ENCODE measurements at regions not wholly inside any gene's neighbourhood (a gene's known extent, or its start where the extent isn't known, plus 50 kb on each side); places are given as distances from the start of the nearest gene placed in this dataset.
"Not testable (repeated sequence)": the region's sequence is repeated elsewhere in the genome, so short reads cannot be mapped to it uniquely, and the experiment has no call there.

DNA sequence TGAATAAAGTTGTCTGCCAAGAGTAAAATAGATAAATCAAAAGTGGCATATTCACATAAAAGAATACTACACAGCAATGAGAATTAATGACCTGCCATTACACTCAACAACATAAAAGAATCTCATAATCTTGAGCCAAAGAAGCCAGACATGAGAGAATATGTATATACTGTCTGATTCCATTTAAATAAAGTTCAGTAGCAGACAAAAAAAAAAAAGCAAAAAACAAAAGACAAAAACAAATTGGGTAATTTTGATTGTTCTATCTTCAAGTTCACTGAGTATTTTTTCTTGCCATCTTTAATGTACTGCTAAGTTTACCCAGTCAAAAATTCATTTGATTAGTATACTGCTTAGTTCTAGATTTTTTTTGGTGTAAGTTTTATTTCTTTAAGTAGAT lies 87.9 kb upstream of the TRPC7 start:
- no peak overlapping the region for H3K9ac ChIP-seq
- no peaks in the 10 kb centered on the region for H3K27me3 ChIP-seq (replicated peaks; ENCODE audit: insufficient read depth)
- TF ChIP-seq EZH2phosphoT487 (IDR thresholded peaks at IDR 0.05; ENCODE audit: insufficient read depth, low read depth) (no peak), EZH2 (IDR thresholded peaks at IDR 0.05; ENCODE audit: insufficient read depth, poor library complexity, severe bottlenecking) (no peak)
- no peaks in the 10 kb centered on the region for H3K4me1 ChIP-seq (ENCODE audit: insufficient read depth)
- no peak overlapping the region for H3K4me3 ChIP-seq
- H3K27ac ChIP-seq, result no peak overlapping the region
- no peaks in the 10 kb centered on the region for H3K36me3 ChIP-seq (ENCODE audit: low read depth)
- no peak overlapping the region for H2AFZ ChIP-seq
- no peaks in the 10 kb centered on the region; the same call in 1 of the 2 replicates for H3K9me2 ChIP-seq (ENCODE audit: insufficient read depth)
- DNase-seq, result no peak
- no peaks in the 10 kb centered on the region for H4K20me1 ChIP-seq (ENCODE audit: insufficient read depth)
- no peak overlapping the region for H3K4me2 ChIP-seq (ENCODE audit: unreplicated experiment)
- H3K9me3 ChIP-seq (ENCODE audit: low read depth), result no peaks in the 10 kb centered on the region
- H3F3A ChIP-seq (ENCODE audit: insufficient read depth), result no peaks in the 10 kb centered on the region
- H3K79me2 ChIP-seq (ENCODE audit: insufficient read depth), result no peaks in the 10 kb centered on the region
- in situ Hi-C loops (cut with MboI), result no loop called here

DNA sequence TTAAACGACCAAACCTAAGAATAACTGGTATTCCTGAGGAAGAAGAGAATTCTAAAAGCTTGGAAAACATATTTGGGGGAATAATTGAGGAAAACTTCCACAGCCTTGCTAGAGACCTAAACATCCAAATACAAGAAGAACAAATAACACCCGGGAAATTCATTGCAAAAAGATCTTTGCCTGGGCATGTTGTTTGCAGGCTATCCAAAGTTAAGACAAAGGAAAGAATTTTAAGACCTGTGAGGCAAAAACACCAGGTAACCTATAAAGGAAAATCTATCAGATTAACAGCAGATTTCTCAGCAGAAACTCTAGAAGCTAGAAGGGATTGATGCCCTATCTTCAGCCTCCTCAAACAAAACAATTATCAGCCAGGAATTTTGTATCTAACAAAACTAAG lies 82.2 kb upstream of the TRPC7 start:
- H3K27ac ChIP-seq; H3F3A ChIP-seq (ENCODE audit: insufficient read depth); H3K4me2 ChIP-seq (ENCODE audit: unreplicated experiment); H3K27me3 ChIP-seq (replicated peaks; ENCODE audit: insufficient read depth); H2AFZ ChIP-seq; H3K36me3 ChIP-seq (ENCODE audit: low read depth); H3K9me2 ChIP-seq (ENCODE audit: insufficient read depth); H3K9ac ChIP-seq; H3K4me3 ChIP-seq; H3K79me2 ChIP-seq (ENCODE audit: insufficient read depth); in situ Hi-C loops (cut with MboI); H3K4me1 ChIP-seq (ENCODE audit: insufficient read depth); H3K9me3 ChIP-seq (ENCODE audit: low read depth); DNase-seq; H4K20me1 ChIP-seq (ENCODE audit: insufficient read depth): not testable (repeated sequence)
- 17 to 22% methylated on average over 2 of the region's 2 CpGs for WGBS, 2 experiments (ENCODE audit: low coverage in 1 of 2, low lambda C conversion rate in 2 of 2, missing lambda C conversion rate in 2 of 2)

DNA sequence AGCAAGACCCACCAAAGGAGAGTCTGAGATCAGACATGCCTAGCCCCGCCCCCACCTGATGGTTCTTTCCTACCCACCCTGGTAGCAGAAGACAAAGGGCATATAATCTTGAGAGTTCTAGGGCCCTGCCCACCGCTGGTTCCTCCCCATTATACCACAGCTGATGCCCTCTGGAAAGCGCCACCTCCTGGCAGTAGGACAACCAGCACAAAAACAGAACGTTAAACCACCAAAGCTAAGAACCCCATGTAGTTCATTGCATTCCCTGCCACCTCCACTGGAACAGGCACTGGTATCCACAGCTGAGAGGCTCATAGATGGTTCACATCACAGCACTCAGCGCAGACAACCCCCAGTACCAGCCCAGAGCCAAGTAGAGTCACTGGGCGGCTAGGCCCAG lies 81.2 kb upstream of the TRPC7 start:
- Histone ChIP-seq H3K79me2 (ENCODE audit: insufficient read depth) (no peaks in the 10 kb centered on the region), H3K4me3 (no peak overlapping the region), H3K27ac (no peak overlapping the region), H3K4me2 (ENCODE audit: unreplicated experiment) (no peak overlapping the region), H3K4me1 (ENCODE audit: insufficient read depth) (no peaks in the 10 kb centered on the region), H3K9me3 (ENCODE audit: low read depth) (no peaks in the 10 kb centered on the region), H4K20me1 (ENCODE audit: insufficient read depth) (no peaks in the 10 kb centered on the region), H3K36me3 (ENCODE audit: low read depth) (no peaks in the 10 kb centered on the region), H2AFZ (no peak overlapping the region), H3K9me2 (ENCODE audit: insufficient read depth) (no peaks in the 10 kb centered on the region), H3F3A (ENCODE audit: insufficient read depth) (no peaks in the 10 kb centered on the region), H3K27me3 (replicated peaks; ENCODE audit: insufficient read depth) (no peaks in the 10 kb centered on the region), H3K9ac (no peak overlapping the region)
- WGBS, 2 experiments (ENCODE audit: low coverage in 1 of 2, low lambda C conversion rate in 2 of 2, missing lambda C conversion rate in 2 of 2), result 64 to 72% methylated on average over 6 of the region's 6 CpGs
- no peak for DNase-seq
- in situ Hi-C loops (cut with MboI), result no loop called here
- TF ChIP-seq EZH2phosphoT487 (IDR thresholded peaks at IDR 0.05; ENCODE audit: insufficient read depth, low read depth) (no peak), EZH2 (IDR thresholded peaks at IDR 0.05; ENCODE audit: insufficient read depth, poor library complexity, severe bottlenecking) (no peak)

DNA sequence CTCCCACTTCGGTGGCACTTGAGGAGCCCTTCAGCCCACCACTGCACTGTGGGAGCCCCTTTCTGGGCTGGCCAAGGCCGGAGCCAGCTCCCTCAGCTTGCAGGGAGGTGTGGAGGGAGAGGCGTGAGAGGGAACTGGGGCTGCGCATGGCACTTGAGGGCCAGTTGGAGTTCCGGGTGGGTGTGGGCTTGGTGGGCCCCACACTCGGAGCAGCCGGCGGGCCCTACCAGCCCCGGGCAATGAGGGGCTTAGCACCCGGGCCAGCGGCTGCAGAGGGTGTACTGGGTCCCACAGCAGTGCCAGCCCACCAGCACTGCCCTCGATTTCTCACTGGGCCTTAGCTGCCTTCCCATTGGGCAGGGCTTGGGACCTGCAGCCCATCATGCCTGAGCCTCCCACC lies 78.8 kb upstream of the TRPC7 start:
- H3K4me1 ChIP-seq (ENCODE audit: insufficient read depth); H2AFZ ChIP-seq; H3K9me2 ChIP-seq (ENCODE audit: insufficient read depth); in situ Hi-C loops (cut with MboI); H3K9ac ChIP-seq; H3K79me2 ChIP-seq (ENCODE audit: insufficient read depth); H3K36me3 ChIP-seq (ENCODE audit: low read depth); H3K4me2 ChIP-seq (ENCODE audit: unreplicated experiment); H4K20me1 ChIP-seq (ENCODE audit: insufficient read depth); H3K27ac ChIP-seq; DNase-seq; H3K27me3 ChIP-seq (replicated peaks; ENCODE audit: insufficient read depth); H3K9me3 ChIP-seq (ENCODE audit: low read depth); H3K4me3 ChIP-seq; H3F3A ChIP-seq (ENCODE audit: insufficient read depth): not testable (repeated sequence)
- WGBS, 2 experiments (ENCODE audit: low coverage in 1 of 2, low lambda C conversion rate in 2 of 2, missing lambda C conversion rate in 2 of 2), result 52 to 56% methylated on average over 7 to 9 of the region's 12 CpGs

DNA sequence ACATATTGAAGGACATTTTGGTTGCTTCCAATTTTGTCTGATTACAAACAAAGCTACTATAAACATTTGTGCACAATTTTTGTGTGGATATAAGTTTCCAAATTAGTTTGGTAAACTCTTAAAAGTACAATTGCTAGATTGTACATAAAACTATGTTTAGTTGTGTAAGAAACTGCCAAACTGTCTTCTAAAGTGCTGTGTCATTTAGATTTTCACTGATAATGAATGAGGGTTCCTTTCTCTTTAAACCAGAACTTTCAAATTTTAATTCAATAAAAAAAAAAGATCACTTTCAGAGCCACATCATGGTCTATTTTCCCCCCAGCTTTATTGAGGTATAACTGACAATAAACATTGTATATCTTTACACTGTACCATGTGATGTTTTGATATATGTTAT lies 74.0 kb upstream of the TRPC7 start:
- no peaks in the 10 kb centered on the region for H3K27me3 ChIP-seq (replicated peaks; ENCODE audit: insufficient read depth)
- H4K20me1 ChIP-seq (ENCODE audit: insufficient read depth), result no peaks in the 10 kb centered on the region
- no peak overlapping the region for H3K4me3 ChIP-seq
- H2AFZ ChIP-seq, result no peak overlapping the region
- TF ChIP-seq EZH2 (IDR thresholded peaks at IDR 0.05; ENCODE audit: insufficient read depth, poor library complexity, severe bottlenecking), result no peak
- TF ChIP-seq EZH2phosphoT487 (IDR thresholded peaks at IDR 0.05; ENCODE audit: insufficient read depth, low read depth), result no peak
- H3K36me3 ChIP-seq (ENCODE audit: low read depth), result no peaks in the 10 kb centered on the region
- in situ Hi-C loops (cut with MboI), result no loop called here
- H3K4me2 ChIP-seq (ENCODE audit: unreplicated experiment), result no peak overlapping the region
- H3K27ac ChIP-seq, result no peak overlapping the region
- H3K79me2 ChIP-seq (ENCODE audit: insufficient read depth), result no peaks in the 10 kb centered on the region
- H3K9me3 ChIP-seq (ENCODE audit: low read depth), result no peaks in the 10 kb centered on the region
- no peaks in the 10 kb centered on the region for H3K9me2 ChIP-seq (ENCODE audit: insufficient read depth)
- no peak overlapping the region for H3K9ac ChIP-seq
- DNase-seq, result no peak
- H3K4me1 ChIP-seq (ENCODE audit: insufficient read depth), result no peaks in the 10 kb centered on the region
- H3F3A ChIP-seq (ENCODE audit: insufficient read depth), result no peaks in the 10 kb centered on the region
